Myocyte (in vitro differentiated cells): ENCODE measurements at regions not wholly inside any gene's neighbourhood (a gene's known extent, or its start where the extent isn't known, plus 50 kb on each side); places are given as distances from the start of the nearest gene placed in this dataset.
A peak's percentile ranks its signal among the peaks of the same experiment; 100 is the strongest.
"Not testable (repeated sequence)": the region's sequence is repeated elsewhere in the genome, so short reads cannot be mapped to it uniquely, and the experiment has no call there.

Experiments used
- DNase-seq: peaks from one replicate; pipeline ENCODE4 v3.0.0-alpha.2; 2012; ENCODE audit warnings: low read depth

DNA sequence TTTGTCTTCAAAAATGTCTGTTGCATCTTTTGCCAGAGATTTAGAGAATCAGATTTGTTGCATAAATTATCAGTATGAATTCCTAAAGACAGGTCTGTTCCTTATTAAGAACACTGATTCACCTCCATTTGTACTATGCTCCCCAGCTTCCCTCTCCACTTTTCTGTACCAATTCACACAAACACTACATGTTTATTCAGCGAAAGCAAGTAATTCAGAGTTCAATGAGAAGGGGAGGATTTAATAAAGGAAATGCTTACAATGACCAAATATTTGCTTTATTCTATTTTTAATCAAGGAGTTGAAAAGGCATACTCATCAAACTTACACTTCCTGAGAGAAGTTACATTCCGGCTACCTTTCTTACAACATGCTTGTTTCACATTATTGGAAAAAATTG, 135.5 kb downstream of the NBPF8 start:
- DNase-seq, result not testable (repeated sequence)

DNA sequence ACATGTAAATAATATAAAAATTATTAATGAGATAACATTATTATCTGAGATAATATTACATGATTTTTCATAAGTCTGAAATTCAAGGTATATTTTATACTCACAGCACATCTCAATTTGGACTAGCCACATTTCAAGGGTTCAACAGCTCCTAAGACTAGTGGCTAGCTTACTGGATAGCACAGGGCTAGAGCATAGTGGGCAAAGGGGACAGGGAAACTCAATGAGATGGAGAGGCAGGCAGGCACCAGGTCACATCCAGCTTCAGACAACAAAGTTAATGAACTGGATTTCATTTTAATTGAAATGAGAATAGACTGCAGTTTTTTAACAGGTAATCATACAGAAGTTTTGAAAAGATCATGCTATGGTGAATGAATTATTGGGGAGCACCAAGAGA, 137.4 kb downstream of the NBPF8 start:
- DNase-seq, result not testable (repeated sequence)

DNA sequence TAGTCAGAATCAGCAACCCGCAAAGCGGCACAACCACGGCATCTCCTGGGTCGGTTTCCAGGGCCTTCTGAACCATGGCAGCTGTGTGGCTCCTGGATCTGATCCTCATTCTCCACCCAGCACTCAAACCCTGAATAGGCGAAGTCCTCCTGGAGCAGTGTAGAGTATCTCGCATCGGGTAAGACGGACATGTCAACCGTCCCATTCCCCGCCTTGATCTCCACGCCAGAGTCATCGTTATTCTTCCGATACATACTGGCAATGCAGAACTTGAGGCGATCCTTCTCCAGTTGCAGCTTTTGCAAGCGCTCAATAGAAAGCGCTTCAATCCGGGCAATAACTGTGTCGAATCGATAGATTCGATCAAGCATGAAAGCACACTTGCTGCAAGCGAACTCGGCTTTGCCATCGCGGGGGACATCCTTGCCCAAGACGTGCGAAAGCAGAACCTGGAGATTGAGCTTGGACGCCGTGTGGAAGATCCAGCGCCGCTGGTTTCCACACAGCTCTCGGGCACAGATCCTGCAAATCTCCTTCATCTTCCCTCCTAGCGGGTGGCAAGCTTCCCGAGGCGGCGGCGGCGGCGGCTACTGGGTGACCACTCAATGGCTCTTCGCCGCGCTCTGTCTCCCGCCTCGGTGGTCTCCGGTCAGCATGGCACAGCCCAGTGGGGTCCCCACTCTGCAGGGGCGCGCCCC, 142.9 kb downstream of the NBPF8 start:
- DNase-seq, result peak; percentile 10

DNA sequence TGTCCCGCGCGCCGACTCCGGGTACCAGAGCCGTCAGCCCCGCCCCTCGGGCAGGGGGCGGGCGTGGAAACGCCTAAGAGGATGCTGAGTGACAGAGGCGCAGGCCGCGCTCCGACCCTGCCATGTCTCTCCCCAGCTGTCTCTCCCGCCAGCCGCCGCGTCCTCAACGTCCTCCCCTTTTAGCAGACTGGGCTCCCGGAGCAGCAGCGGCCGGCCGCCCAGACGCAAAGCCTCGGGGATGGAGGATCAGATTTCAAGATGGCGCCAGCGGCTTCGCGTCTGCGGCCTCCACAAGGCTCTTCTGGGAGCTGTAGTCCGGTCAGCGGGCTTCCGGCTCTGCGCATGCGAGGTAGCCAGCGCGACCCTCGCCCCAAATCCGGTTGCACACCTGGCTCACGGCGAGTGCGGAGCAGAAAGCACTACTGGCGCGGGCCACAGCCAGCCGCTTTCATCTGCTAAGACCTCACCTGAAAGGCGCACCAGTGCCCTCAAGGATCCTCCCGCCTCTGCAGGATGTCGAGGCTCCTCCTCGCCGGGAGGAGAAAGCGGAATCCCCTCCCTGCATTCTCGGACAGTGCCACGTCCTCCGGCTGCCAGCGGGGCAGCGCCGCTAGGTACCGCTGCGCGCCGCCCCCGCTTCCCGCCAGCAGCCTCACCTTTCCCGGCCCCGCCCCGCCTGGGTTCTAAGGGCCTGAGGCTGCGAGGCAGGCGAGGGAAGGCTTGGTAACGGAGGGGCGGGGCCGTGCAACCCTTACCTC, 143.6 kb downstream of the NBPF8 start:
- peak; percentile 58 for DNase-seq

DNA sequence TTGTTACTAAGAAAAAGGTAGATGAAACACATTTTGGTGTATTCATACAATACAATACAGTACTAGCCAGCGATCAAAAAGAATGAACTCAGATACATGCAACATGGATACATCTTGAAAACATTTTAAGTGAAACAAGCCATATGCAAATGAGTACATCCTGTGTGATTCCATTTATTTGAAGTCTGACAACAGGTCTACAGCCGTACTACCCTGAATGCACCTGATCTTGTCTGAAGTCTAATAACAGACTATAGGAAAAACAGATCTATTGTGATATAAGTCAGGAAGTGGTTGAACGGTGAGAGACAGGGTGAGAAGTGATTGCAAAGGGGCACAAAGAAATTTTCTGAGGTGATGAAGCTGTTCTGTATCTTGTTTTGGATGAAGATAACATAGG, 146.9 kb downstream of the NBPF8 start:
- not testable (repeated sequence) for DNase-seq

DNA sequence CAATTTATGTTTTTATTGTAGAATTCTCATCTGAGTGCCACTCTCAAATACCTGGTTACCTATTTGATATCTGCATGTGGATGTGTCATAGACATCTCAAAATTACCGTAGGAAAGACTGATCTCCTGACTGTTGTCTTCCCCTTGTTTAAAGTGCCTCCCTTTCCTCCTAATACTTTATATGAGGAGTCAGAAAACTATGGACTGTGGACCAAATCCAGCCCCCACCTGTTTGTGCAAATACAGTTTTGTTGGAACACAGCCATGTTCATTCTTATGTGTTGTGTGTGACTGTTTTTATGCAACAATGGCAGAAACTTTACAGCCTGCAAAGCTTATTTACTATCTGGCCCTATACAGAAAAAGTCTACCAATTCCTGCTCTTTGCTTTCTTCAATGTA, 150.6 kb downstream of the NBPF8 start:
- DNase-seq, result not testable (repeated sequence)

DNA sequence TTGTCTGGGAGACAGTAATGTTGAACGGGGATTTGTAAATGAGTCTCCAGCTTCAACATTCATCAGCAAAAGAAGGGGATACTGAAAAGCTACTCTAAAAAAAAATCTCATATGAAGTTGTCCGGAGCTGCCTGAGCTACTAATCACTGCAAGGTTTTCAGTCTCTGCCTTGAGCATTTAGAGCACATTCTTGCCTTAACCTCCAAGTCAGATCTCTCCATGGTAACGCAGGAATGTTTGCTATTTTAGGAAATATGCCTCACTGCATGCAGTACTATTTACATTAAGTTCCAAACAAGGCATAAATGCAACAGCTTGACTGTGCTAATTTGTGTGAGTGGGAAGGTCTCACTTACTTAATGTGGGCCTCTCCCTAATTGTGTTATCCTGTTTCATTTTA, 152.8 kb downstream of the NBPF8 start:
- DNase-seq, result not testable (repeated sequence)

DNA sequence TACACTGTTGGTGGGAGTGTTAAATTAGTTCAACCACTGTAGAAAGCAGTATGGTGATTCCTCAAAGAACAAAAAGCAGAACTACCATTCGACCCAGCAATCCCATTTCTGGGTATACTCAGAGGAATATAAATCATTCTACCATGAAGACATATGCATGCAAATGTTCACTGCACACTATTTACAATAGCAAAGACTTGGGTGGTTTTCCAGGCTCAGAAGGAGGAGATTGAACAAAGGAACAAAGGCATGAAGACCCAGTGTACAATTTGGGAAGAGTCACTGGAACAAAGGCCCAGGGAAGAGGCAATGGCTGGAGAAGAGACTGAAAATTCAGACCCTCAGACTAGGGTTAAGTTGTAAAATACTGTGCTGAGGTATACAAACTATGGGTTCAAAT, 148.5 kb upstream of the NBPF26 start:
- not testable (repeated sequence) for DNase-seq

DNA sequence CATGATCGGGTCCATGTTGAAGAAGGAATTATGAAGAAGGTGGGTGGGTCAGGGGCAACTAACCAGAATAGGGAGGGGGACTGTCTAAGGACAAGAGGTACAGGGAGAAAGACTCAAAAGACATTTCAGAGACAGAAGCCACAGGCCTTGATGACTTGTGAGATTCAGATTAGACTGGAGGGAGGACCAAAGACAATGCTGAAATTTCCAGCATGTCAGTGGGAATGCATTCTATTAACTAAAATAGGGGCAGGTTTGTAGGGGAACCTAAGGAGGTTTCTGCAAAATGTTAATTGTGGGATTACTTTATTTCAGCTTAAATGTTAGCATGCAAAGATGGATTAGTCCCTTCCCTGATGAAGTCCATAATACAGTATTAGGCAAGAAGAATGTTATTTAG, 141.6 kb upstream of the NBPF26 start:
- not testable (repeated sequence) for DNase-seq

DNA sequence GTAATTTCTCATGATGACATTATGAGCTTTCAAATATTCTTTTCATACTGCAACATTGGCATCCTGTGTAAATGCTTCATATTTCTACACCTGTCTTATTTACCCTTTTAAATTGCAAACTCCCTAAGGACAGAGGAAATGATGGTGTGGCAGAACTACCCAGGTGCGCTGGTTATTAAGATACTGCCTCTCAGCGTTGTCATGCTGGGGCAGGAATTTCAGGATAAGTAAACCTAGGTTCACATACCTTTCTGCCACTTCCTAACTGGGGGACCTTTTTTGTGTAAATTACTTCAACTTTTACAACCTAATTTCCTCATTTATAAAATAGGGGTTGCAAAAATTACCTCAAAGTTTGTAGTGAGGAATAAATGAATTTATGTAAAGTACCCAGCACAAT, 137.7 kb upstream of the NBPF26 start:
- DNase-seq, result not testable (repeated sequence)

DNA sequence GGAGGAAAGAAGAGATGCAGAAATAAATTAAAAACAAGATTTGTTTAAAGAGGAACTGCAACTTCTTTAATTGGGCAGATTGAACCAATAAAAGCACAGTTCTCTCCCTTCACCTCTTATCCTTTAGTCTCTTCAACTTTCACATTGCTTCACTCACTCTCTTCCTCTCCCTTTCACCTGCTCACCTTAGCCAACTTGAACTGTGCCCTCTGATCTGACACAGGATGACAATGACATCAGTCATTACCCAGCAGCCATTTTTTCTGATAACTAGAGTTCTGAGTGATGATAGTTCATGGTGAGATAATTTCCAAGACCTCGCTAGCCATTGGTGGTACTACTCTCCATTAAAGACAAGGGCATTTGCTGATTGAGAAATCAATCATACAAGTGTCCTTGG, 134.9 kb upstream of the NBPF26 start:
- DNase-seq, result not testable (repeated sequence)

DNA sequence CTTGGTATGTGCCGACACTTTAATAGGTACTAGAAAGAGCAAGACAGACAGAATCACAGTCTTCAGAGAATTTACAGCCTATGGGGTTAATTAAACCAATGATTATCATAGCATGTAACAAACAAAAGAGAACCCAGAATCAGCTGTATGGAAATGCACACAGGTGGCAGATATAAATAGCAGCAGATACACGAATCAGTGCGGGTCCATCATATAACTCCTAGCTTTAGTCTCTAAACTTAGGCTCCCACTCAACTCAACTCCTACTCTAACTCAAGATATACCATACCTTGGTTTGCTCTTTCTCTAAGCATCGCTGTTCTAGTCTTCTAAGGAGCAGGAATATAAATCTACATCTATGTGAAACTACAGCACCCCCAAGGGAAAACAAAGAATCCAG, 132.0 kb upstream of the NBPF26 start:
- DNase-seq, result not testable (repeated sequence)

DNA sequence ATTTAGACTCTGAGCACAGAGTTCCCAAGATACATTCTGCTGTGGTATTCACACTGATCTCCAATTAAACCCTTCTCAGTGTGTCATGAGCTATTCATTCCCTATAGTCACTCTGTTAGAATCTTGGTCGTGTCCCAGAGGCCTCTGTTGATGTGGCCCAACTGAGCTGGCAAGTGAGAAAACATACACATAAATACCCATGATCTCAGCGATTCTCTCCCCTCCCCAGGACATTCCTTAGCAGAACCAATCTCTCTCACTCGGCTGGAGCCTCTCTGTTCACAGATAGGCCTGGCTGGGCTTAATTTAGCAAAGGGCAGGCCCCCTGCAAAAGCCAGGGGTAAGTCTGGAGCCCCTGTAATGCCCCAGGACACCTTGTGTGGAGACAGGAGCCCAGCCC, 130.8 kb upstream of the NBPF26 start:
- not testable (repeated sequence) for DNase-seq

DNA sequence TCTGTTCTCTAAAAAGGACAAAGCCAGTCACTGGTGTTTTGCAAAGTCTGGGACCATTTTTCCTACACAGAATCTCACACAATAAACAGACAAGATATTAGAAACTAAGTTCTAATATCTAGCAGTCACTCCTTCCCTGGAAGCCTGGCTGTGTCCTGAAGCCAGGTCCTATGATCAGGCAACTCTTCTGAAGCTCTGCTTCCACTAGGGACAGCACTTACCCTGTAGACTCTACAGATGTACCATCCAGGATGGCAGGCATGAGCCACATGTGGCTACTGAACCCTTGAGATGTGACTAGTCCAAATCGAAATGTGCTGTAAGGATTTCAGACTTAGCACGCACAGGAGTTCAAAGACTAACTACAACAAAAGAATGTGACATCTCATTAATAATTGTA, 130.1 kb upstream of the NBPF26 start:
- DNase-seq, result not testable (repeated sequence)

DNA sequence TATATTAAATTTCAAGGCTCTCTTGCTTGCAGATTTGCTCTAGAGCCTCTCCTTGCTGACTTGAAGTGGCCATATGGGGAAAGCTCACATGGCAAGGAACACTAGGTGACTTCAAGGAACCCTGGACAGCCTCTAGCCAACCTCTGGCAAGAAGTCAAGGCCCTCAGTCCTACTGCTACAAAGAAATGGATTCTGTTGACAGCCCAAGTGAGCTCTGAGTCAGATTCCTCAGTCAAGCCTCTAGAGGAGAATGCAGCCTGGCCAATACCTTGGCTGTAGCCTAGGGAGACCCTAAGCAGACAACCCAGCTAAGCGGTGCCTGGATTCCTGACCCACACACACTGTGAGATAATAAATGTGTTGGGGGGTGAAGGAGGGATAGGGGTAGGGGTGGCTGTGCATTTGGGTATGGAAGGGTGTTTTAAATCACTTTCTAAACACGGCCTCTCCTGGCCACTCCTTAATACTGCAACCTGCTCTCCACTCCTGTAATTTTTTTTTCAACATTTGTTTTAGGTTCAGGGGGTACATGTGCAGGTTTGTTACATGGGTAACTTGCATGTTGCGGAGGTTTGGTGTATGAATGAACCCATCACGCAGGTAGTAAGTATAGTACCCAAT, 125.3 kb upstream of the NBPF26 start:
- not testable (repeated sequence) for DNase-seq

DNA sequence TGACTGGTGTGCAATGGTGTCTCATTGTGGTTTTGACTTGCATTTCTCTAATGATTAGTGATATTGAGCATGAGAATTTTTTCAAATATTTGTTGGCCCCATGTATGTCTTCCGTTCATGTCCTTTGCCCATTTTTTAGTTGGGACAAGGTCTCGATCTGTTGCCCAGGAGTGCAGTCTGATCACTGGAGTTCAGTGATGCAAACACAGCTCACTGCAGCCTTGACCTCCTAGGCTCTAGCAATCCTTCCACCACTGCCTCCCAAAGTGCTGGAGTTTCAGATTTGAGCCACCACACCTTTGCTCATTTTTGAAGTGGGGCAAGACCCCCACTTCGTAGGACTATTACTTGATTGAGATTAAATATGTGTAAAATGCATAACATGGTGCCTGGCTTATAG, 124.2 kb upstream of the NBPF26 start:
- DNase-seq, result not testable (repeated sequence)

DNA sequence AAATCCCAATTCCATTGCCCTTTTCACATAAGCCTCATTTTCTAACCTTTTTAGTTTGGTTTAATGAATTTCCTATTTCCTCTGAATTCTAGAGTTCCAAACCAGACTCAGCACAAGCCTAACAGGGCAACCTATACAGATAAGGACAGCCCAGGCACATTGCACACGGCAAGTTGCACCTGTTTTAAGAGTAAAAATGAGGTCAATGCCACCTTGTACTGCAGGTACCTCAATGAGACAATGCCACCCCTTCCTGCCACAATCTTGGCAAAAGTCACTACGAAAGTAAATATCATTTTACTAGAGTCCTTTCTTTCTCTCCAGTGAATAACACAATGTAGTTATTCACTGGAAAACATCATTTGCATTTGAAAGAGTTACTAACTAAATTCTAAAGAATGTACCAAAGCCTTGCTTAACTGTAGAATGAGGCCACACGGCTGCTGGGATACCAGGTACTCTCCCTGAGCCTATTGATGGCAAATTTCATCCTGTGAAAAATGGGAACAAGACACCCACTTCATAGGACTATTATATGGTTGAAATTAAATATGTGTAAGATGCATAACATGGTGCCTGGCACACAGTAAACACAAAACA, 123.2 kb upstream of the NBPF26 start:
- not testable (repeated sequence) for DNase-seq

DNA sequence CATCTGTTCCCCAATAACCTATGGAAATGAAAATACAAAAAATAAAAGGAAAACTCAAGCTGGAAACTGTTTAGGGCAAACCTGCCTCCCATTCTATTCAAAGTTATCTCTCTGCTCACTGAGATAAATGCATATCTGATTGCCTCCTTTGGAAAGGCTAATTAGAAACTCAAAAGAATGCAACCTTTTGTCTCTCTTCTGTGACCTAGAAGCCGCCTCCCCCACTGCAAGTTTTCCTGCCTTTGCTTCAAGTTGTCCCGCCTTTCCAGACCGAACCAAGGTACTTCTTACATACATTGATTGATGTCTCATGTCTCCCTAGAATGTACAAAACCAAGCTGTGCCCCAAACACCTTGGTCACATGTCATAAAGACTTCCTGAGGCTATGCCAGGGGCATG, 115.9 kb upstream of the NBPF26 start:
- not testable (repeated sequence) for DNase-seq

DNA sequence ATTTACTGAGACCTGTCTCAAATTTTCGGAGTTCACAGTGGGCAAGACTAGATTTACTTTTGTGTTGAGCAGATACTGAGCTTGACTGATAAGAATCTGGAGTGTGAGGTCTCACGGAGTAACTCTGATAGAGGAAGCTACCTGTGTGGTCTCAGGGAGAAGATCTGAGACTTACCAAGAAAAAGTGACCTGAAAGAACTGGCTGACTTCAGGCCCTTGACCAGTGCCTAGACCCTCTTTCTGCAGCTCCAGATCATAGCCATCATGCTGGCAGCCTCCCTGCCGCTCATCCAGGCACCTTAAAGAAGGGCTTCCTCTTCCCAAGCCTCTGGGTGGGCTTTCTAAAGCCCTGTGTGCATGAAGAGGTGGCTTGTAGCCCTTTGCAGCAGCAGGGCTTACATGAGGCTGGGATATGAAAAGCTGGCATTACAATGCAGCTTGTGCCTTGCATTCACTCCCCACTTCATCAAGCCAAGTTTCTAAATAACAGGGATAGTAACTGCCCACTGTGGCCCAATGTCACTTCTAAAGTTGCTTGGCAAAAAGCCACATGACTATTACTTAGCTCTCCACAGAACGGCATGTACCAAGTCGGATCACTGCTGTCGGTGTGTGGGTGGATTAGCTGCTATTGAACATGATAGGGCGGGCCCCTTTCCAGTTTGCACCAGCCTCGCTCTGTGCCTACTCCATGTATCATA, 115.3 kb upstream of the NBPF26 start:
- not testable (repeated sequence) for DNase-seq

DNA sequence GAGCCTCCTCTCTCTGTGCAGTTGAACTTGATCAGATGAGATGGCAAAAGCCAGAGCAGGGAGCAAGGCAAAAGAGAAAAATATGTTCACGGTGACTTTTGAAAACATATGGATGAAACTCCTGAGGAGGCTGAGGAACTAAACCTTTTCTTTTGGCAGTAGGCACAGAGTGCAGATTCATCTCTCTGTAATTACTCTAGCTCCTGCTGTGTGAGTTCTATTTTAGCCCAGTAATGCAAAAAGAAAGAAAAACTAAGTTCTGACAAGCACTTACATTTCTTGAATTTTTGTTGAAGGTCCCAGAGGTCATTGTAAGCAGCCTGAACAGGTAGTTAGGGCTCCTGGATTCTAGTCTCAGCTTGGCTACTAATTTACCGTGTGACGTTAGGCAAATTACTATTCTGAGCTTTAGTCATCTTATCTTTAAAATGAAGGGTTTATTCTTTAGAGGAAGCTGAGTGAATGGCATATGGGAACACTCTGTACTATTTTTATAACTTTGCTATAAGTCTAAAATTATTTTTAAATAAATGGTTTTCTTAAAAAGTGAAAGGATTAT, 114.7 kb upstream of the NBPF26 start:
- not testable (repeated sequence) for DNase-seq

DNA sequence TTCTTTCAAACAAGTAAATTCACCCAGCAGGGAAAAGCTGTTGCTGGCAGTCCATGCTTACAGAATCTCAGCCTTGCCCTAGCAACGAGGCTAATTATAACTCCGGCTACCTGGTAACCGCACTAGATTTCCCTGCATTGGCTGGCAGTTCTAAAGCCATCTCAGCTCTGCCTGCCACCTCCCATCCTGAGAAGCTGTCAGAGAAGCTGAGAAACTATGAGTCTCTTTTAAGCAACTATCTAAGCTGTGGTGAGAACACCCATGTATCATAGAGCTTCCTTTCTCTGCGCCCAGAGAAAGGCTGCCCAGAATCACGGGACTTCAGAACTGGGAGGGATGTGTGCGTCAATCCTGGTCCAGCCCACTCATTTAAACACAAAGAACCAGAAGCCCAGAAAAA, 113.9 kb upstream of the NBPF26 start:
- DNase-seq, result not testable (repeated sequence)
